ENCODE measurements at regions not wholly inside any gene's neighbourhood (a gene's known extent, or its start where the extent isn't known, plus 50 kb on each side); places are given as distances from the start of the nearest gene placed in this dataset.

- TF ChIP-seq TARDBP (IDR thresholded peaks at IDR 0.05) (no peak), ZNF384 (IDR thresholded peaks at IDR 0.05) (no peak), FOXA1 (IDR thresholded peaks at IDR 0.05) (no peak), FOXM1 (IDR thresholded peaks at IDR 0.05; ENCODE audit: borderline replicate concordance) (no peak), HDGF (IDR thresholded peaks at IDR 0.05; ENCODE audit: borderline replicate concordance) (no peak), NFRKB (IDR thresholded peaks at IDR 0.05) (no peak), SP1 (IDR thresholded peaks at IDR 0.05) (no peak)
These were observed 242.7 kb upstream of the SEMA3C start for GRCh38 chr7:81161451-81162075.

Measured in HEK293T (cell line).